ENCODE measurements at regions not wholly inside any gene's neighbourhood (a gene's known extent, or its start where the extent isn't known, plus 50 kb on each side); places are given as distances from the start of the nearest gene placed in this dataset.

DNA sequence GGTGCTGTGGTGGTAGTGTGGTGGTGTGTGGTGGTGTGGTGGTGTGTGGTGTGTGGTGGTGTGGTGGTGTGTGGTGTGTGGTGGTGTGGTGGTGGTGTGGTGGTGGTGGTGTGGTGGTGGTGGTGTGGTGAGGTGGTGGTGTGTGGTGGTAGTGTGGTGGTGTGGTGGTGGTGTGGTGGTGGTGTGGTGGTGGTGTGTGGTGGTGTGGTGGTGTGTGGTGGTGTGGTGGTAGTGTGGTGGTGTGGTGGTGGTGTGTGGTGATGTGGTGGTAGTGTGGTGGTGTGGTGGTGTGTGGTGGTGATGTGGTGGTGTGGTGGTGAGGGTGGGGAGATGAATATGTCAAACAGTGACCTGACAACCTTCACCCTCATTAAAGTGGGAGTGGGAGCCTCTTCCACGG lies 55.6 kb upstream of the DLGAP1 start:
- TF ChIP-seq, protein P1, sequence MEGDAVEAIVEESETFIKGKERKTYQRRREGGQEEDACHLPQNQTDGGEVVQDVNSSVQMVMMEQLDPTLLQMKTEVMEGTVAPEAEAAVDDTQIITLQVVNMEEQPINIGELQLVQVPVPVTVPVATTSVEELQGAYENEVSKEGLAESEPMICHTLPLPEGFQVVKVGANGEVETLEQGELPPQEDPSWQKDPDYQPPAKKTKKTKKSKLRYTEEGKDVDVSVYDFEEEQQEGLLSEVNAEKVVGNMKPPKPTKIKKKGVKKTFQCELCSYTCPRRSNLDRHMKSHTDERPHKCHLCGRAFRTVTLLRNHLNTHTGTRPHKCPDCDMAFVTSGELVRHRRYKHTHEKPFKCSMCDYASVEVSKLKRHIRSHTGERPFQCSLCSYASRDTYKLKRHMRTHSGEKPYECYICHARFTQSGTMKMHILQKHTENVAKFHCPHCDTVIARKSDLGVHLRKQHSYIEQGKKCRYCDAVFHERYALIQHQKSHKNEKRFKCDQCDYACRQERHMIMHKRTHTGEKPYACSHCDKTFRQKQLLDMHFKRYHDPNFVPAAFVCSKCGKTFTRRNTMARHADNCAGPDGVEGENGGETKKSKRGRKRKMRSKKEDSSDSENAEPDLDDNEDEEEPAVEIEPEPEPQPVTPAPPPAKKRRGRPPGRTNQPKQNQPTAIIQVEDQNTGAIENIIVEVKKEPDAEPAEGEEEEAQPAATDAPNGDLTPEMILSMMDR (IDR thresholded peaks at IDR 0.05), result no peak
- no peak for TF ChIP-seq POLR2A (IDR thresholded peaks at IDR 0.05)
